GM12872 (cell line): ENCODE measurements at regions not wholly inside any gene's neighbourhood (a gene's known extent, or its start where the extent isn't known, plus 50 kb on each side); places are given as distances from the start of the nearest gene placed in this dataset.

Source experiments
- TF ChIP-seq, protein P1 (sequence below): IDR thresholded peaks from 3 replicates; pipeline ENCODE4 v1.5.1; 2011; ENCODE audit warnings: low read depth, mild to moderate bottlenecking, low read length, moderate library complexity; ENCODE audit not compliant: insufficient read depth

GRCh38 chr4:163852246-163852645, 357.8 kb downstream of the TMA16 start:
- TF ChIP-seq, protein P1, sequence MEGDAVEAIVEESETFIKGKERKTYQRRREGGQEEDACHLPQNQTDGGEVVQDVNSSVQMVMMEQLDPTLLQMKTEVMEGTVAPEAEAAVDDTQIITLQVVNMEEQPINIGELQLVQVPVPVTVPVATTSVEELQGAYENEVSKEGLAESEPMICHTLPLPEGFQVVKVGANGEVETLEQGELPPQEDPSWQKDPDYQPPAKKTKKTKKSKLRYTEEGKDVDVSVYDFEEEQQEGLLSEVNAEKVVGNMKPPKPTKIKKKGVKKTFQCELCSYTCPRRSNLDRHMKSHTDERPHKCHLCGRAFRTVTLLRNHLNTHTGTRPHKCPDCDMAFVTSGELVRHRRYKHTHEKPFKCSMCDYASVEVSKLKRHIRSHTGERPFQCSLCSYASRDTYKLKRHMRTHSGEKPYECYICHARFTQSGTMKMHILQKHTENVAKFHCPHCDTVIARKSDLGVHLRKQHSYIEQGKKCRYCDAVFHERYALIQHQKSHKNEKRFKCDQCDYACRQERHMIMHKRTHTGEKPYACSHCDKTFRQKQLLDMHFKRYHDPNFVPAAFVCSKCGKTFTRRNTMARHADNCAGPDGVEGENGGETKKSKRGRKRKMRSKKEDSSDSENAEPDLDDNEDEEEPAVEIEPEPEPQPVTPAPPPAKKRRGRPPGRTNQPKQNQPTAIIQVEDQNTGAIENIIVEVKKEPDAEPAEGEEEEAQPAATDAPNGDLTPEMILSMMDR, result no peak

DNA sequence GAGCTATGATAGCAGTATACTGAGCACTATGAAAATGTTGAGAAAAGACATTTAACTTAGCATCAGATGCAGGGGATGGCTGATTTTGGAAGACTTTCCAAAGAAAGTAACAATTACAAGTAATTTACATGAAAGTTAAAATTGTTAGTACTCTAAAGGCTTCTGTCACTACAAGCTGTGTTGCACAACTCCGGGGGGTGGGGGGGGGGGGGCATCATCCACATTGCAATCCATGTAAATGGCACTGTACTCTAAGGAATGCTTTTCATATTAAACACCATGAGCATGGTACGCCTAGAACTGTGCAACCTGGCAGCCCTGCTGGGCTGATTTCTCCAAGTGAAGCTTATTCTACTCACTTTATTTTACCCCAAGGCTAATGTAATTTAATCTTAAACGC, 363.4 kb downstream of the TMA16 start:
- TF ChIP-seq, protein P1, result no peak

DNA sequence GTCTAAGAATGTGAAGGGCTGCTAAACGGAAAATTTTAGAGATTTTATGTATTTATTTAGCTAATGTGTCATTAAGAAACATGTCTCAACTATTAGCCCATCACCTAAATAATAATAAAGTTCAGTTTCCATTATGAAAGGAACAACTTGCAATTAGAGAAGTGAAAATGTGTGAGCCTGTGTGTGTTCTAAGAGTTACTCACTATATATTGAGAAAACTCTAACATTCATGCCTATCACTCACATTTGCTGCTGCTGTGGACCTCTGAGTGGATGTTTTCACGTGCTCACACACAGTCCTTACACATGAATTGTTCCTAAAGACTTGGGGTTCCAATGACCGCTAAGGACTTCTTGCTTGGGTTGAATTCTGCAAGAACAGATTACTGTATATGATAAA, 364.0 kb downstream of the TMA16 start:
- TF ChIP-seq, protein P1, result no peak

DNA sequence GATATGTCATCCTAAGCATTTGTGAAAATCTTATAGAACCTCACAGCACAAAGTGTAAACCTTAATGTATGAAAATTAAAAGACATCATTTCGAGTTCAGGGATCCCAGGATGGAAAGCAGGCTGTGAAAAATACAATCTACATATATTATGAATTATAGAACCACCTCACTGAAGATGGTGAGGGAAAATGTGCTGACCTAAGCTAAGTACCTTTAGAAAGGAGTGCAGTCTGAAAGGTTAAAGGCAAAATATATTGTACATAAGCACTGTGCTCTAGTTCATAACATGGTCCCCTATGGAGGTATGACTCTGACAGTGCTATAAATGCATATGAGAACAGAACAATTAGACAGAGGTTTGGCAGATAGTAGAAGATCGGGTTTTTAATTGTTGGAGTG, 368.6 kb downstream of the TMA16 start:
- TF ChIP-seq, protein P1, result no peak

GRCh38 chr4:163865010-163865409, 370.5 kb downstream of the TMA16 start:
- TF ChIP-seq, protein P1, result no peak

DNA sequence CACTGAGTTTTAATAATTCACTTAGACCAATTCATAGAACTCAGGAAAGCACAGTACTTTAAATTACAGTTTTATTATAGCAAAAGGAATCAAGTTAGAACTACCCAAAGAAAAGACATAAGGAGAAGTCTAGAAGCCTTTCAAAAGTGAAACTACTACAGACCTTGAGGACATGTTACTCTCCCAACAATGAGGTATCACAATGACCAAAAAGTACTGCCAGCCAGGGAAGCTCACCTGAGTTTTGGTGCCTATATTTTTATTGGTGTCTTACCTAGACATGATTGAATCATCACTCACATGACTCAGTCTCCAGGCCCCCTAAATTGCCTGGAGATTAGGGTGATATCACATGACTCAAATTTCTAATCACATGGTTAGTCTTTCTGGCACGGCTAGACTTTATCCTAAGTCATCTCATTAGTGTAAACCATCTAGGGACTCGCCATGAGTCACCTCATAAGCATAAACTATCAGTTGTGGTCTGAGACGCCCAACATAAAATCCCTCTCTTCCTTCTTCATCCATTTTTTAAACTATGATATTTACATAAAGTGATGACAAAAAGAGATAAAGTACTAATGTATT, 372.3 kb downstream of the TMA16 start:
- TF ChIP-seq, protein P1, result no peak

GRCh38 chr4:163868445-163868844, 374.0 kb downstream of the TMA16 start:
- TF ChIP-seq, protein P1, result no peak
